ENCODE measurements at regions not wholly inside any gene's neighbourhood (a gene's known extent, or its start where the extent isn't known, plus 50 kb on each side); places are given as distances from the start of the nearest gene placed in this dataset.

GRCh38 chr10:63915240-63915639, 394.0 kb downstream of the REEP3 start:
- Histone ChIP-seq H3K36me3 (no peaks in the 10 kb centered on the region), H3K9me3 (no peaks in the 10 kb centered on the region), H3K4me1 (no peaks in the 10 kb centered on the region), H3K27ac (no peak overlapping the region), H3K27me3 (no peaks in the 10 kb centered on the region), H3K4me3 (no peak overlapping the region)
- TF ChIP-seq CTCF (IDR thresholded peaks at IDR 0.05) (no peak), POLR2A (IDR thresholded peaks at IDR 0.05) (no peak)
- no peak for DNase-seq

GRCh38 chr10:63917363-63917762, 396.2 kb downstream of the REEP3 start:
- H3K4me1 ChIP-seq, result no peaks in the 10 kb centered on the region
- no peaks in the 10 kb centered on the region for H3K36me3 ChIP-seq
- no peaks in the 10 kb centered on the region for H3K27me3 ChIP-seq
- TF ChIP-seq POLR2A (IDR thresholded peaks at IDR 0.05), result no peak
- no peak for TF ChIP-seq CTCF (IDR thresholded peaks at IDR 0.05)
- no peak overlapping the region for H3K27ac ChIP-seq
- H3K4me3 ChIP-seq, result no peak overlapping the region
- H3K9me3 ChIP-seq, result no peaks in the 10 kb centered on the region
- no peak for DNase-seq

GRCh38 chr10:63919575-63920279, 398.5 kb downstream of the REEP3 start:
- DNase-seq, result no peak
- Histone ChIP-seq H3K36me3 (no peaks in the 10 kb centered on the region), H3K4me1 (no peaks in the 10 kb centered on the region), H3K9me3 (no peaks in the 10 kb centered on the region), H3K27me3 (no peaks in the 10 kb centered on the region), H3K4me3 (no peak overlapping the region), H3K27ac (no peak overlapping the region)
- TF ChIP-seq CTCF (IDR thresholded peaks at IDR 0.05) (no peak), POLR2A (IDR thresholded peaks at IDR 0.05) (no peak)

- H3K27ac ChIP-seq, result no peak overlapping the region
- no peaks in the 10 kb centered on the region for H3K9me3 ChIP-seq
- no peaks in the 10 kb centered on the region for H3K27me3 ChIP-seq
- no peaks in the 10 kb centered on the region for H3K36me3 ChIP-seq
- H3K4me1 ChIP-seq, result no peaks in the 10 kb centered on the region
- TF ChIP-seq CTCF (IDR thresholded peaks at IDR 0.05) (no peak), POLR2A (IDR thresholded peaks at IDR 0.05) (no peak)
- no peak overlapping the region for H3K4me3 ChIP-seq
- no peak for DNase-seq
These were observed 399.7 kb downstream of the REEP3 start for GRCh38 chr10:63920926-63921325.

- Histone ChIP-seq H3K27me3 (no peaks in the 10 kb centered on the region), H3K9me3 (no peaks in the 10 kb centered on the region), H3K4me3 (no peak overlapping the region), H3K4me1 (no peaks in the 10 kb centered on the region), H3K36me3 (no peaks in the 10 kb centered on the region), H3K27ac (no peak overlapping the region)
- TF ChIP-seq POLR2A (IDR thresholded peaks at IDR 0.05) (no peak), CTCF (IDR thresholded peaks at IDR 0.05) (no peak)
- no peak for DNase-seq
These were observed 400.8 kb downstream of the REEP3 start for GRCh38 chr10:63921908-63922467.

Measured in Peyer's patch (tissue), 4 donors.